Trophoblast cell (in vitro differentiated cells and primary cell): ENCODE measurements at regions not wholly inside any gene's neighbourhood (a gene's known extent, or its start where the extent isn't known, plus 50 kb on each side); places are given as distances from the start of the nearest gene placed in this dataset.

Source experiments
- DNase-seq, 2 donors: peaks; one replicate each; pipeline ENCODE4 v3.0.0-alpha.2; 2016
- H2AFZ ChIP-seq: 2 replicates; pipeline ENCODE4 v1.6.1; 2013; ENCODE audit warnings: low read length, moderate library complexity, mild to moderate bottlenecking; ENCODE audit not compliant: insufficient read depth, poor library complexity
- H2AK5ac ChIP-seq: 2 replicates; pipeline ENCODE4 v1.6.1; 2013; ENCODE audit warnings: mild to moderate bottlenecking, low read length
- H2BK120ac ChIP-seq: 2 replicates; pipeline ENCODE4 v1.6.1; 2013; ENCODE audit warnings: low read length, mild to moderate bottlenecking, moderate library complexity; ENCODE audit not compliant: insufficient read depth, poor library complexity
- H2BK12ac ChIP-seq: 2 replicates; pipeline ENCODE4 v1.6.1; 2013; ENCODE audit warnings: mild to moderate bottlenecking, low read length, moderate library complexity
- H2BK5ac ChIP-seq: 2 replicates; pipeline ENCODE4 v1.6.1; 2013; ENCODE audit warnings: low read length, low read depth, moderate library complexity, mild to moderate bottlenecking; ENCODE audit not compliant: poor library complexity
- H3K14ac ChIP-seq: 2 replicates; pipeline ENCODE4 v1.6.1; 2013; ENCODE audit warnings: mild to moderate bottlenecking, low read length
- H3K18ac ChIP-seq: 2 replicates; pipeline ENCODE4 v1.6.1; 2013; ENCODE audit warnings: mild to moderate bottlenecking, low read length
- H3K23ac ChIP-seq: 2 replicates; pipeline ENCODE4 v1.6.1; 2013; ENCODE audit warnings: low read length
- H3K27ac ChIP-seq: 2 replicates; pipeline ENCODE4 v1.5.1; 2013; ENCODE audit warnings: low read depth, mild to moderate bottlenecking, inconsistent platforms, low read length, moderate library complexity
- H3K27me3 ChIP-seq: 2 replicates; pipeline ENCODE4 v1.6.1; 2013; ENCODE audit warnings: inconsistent platforms, mild to moderate bottlenecking, low read length, moderate library complexity; ENCODE audit not compliant: insufficient read depth
- H3K36me3 ChIP-seq, 2 experiments: 1 replicate in 1 of 2; 2 replicates in 1 of 2; pipeline ENCODE4 v1.6.1; 2013; ENCODE audit warnings: low read length in 2 of 2, mild to moderate bottlenecking in 2 of 2, moderate library complexity in 1 of 2; ENCODE audit not compliant: insufficient read depth in 2 of 2, control insufficient read depth in 1 of 2
- H3K4ac ChIP-seq: 2 replicates; pipeline ENCODE4 v1.6.1; 2013; ENCODE audit warnings: low read depth, mild to moderate bottlenecking, low read length, moderate library complexity
- H3K4me1 ChIP-seq, 2 experiments: 1 replicate in 1 of 2; 2 replicates in 1 of 2; pipeline ENCODE4 v1.6.1; 2013; ENCODE audit warnings: low read length in 2 of 2, mild to moderate bottlenecking in 2 of 2, moderate library complexity in 1 of 2; ENCODE audit not compliant: insufficient read depth in 2 of 2, control insufficient read depth in 1 of 2
- H3K4me2 ChIP-seq: 2 replicates; pipeline ENCODE4 v1.6.1; 2013; ENCODE audit warnings: inconsistent platforms, mild to moderate bottlenecking, low read length, moderate library complexity
- H3K4me3 ChIP-seq: 2 replicates; pipeline ENCODE4 v1.5.1; 2013; ENCODE audit warnings: mild to moderate bottlenecking, low read depth, low read length, inconsistent platforms
- H3K79me1 ChIP-seq: one replicate; pipeline ENCODE4 v1.6.1; 2013; ENCODE audit warnings: low read length
- H3K79me2 ChIP-seq: 2 replicates; pipeline ENCODE4 v1.6.1; 2013; ENCODE audit warnings: low read length, mild to moderate bottlenecking; ENCODE audit not compliant: control insufficient read depth, insufficient read depth, poor library complexity
- H3K9ac ChIP-seq: 2 replicates; pipeline ENCODE4 v1.6.1; 2013; ENCODE audit warnings: mild to moderate bottlenecking, low read length
- H3K9me3 ChIP-seq: 2 replicates; pipeline ENCODE4 v1.6.1; 2013; ENCODE audit warnings: low read depth, mild to moderate bottlenecking, control low read depth, inconsistent platforms, low read length; ENCODE audit not compliant: insufficient read depth
- H4K12ac ChIP-seq: 2 replicates; pipeline ENCODE4 v1.6.1; 2013; ENCODE audit warnings: low read depth, mild to moderate bottlenecking, low read length, moderate library complexity
- H4K8ac ChIP-seq: 2 replicates; pipeline ENCODE4 v1.6.1; 2013; ENCODE audit warnings: low read depth, mild to moderate bottlenecking, low read length, moderate library complexity
- H4K91ac ChIP-seq: one replicate; pipeline ENCODE4 v1.6.1; 2013; ENCODE audit warnings: low read depth, mild to moderate bottlenecking, low read length, moderate library complexity
- WGBS: extraction: QIAGEN DNeasy Blood & Tissue Kit; methylation state at CpG from one replicate; pipeline ENCODE4 v1.1.7; 2013; ENCODE audit warnings: missing lambda C conversion rate; ENCODE audit not compliant: insufficient read length, insufficient coverage; ENCODE audit errors: extremely low coverage; 5-methylcytosine and 5-hydroxymethylcytosine counted together

DNA sequence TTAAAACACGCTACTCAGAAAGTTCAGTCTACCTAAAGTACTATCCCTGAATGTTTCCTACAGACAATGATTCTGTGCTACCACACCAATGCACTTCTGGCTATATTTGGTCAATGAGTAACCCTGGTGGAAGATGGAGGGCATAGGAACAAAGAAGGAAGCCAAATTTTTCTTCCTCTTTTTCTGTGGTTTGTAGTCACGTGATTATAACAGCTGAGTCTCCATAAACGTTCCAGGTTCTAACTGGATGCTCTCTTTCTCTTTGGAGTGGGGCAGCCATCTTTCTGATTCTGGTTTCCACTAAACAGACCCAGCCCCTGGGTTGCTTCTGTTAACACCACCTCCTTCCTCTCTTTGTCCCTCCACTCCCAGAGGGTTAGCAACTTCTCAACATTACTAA lies 274.9 kb downstream of the CDH11 start:
- no peak overlapping the region for H3K4me2 ChIP-seq
- no peak overlapping the region for H3K9ac ChIP-seq
- no peak overlapping the region for H3K18ac ChIP-seq
- H3K4me3 ChIP-seq: no peak overlapping the region
- no peaks in the 10 kb centered on the region for H3K27me3 ChIP-seq
- H3K4ac ChIP-seq: no peak overlapping the region
- no peak overlapping the region for H2BK5ac ChIP-seq
- no peaks in the 10 kb centered on the region for H3K79me1 ChIP-seq
- DNase-seq: no peak
- no peak overlapping the region for H4K12ac ChIP-seq
- no peak overlapping the region for H2BK120ac ChIP-seq
- H3K36me3 ChIP-seq: no peaks in the 10 kb centered on the region
- H4K91ac ChIP-seq: no peak overlapping the region
- no peak overlapping the region for H3K23ac ChIP-seq
- H2BK12ac ChIP-seq: no peak overlapping the region
- no peak overlapping the region for H2AK5ac ChIP-seq
- no peaks in the 10 kb centered on the region for H3K9me3 ChIP-seq
- H2AFZ ChIP-seq: no peak overlapping the region
- no peak overlapping the region for H3K27ac ChIP-seq
- WGBS: no CpG with 5 or more reads among the region's 3 CpGs
- H3K79me2 ChIP-seq: no peaks in the 10 kb centered on the region
- H3K14ac ChIP-seq: no peak overlapping the region
- H3K4me1 ChIP-seq: no peaks in the 10 kb centered on the region
- H4K8ac ChIP-seq: no peak overlapping the region

DNA sequence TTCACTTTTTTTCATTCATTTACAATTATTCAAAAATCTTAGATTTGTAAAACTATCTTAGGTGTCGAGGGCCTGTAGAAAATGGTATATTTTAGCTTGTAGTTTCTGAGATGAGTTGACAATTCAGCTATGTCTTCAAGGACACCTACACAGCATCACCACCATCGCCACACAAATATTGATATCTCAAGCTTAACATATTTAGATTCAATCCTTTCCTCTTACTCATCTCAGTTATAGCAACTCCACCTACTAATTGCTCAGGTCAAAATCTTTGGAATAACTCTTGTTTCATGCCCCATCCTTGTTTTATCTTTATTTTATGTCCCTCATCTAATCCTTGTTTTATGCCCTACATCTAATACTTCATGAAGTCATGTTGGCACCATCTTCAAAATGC lies 276.8 kb downstream of the CDH11 start:
- Histone ChIP-seq H3K36me3 (no peaks in the 10 kb centered on the region), H3K14ac (no peak overlapping the region)

DNA sequence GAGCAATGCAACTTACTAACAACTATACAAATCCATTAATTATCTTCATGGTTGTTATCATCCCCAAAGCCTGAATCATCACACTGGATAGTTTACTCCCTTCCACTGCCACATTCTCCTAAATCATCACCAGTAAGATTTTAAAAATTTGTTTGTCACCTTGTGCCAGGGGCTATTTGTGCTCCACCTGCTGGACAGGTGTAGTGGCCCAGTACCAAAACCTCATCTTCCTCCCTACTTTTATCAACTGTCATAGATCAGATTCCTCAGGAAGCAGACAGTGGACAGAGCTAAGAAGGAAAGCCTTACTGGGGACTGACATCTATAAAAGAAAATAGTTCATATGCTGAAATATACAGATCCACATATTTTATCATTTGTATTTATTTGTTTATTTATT lies 280.4 kb downstream of the CDH11 start:
- H2BK5ac ChIP-seq: no peak overlapping the region
- DNase-seq: no peak
- no peaks in the 10 kb centered on the region for H3K79me1 ChIP-seq
- no peaks in the 10 kb centered on the region for H3K36me3 ChIP-seq
- no peak overlapping the region for H3K18ac ChIP-seq
- H2AFZ ChIP-seq: no peak overlapping the region
- no peak overlapping the region for H3K9ac ChIP-seq
- H4K91ac ChIP-seq: no peak overlapping the region
- H3K4me3 ChIP-seq: no peak overlapping the region
- no peak overlapping the region for H4K12ac ChIP-seq
- H4K8ac ChIP-seq: no peak overlapping the region
- H3K23ac ChIP-seq: no peak overlapping the region
- H3K4ac ChIP-seq: no peak overlapping the region
- H3K4me1 ChIP-seq: no peaks in the 10 kb centered on the region
- H3K4me2 ChIP-seq: no peak overlapping the region
- H2BK12ac ChIP-seq: no peak overlapping the region
- H3K14ac ChIP-seq: no peak overlapping the region
- H2AK5ac ChIP-seq: no peak overlapping the region
- no peak overlapping the region for H3K27ac ChIP-seq
- H3K79me2 ChIP-seq: no peaks in the 10 kb centered on the region
- H3K9me3 ChIP-seq: no peaks in the 10 kb centered on the region
- H3K27me3 ChIP-seq: no peaks in the 10 kb centered on the region
- no peak overlapping the region for H2BK120ac ChIP-seq

More for the DNA sequence above, 276.8 kb downstream of the CDH11 start:
- Histone ChIP-seq H2BK12ac (no peak overlapping the region), H3K18ac (no peak overlapping the region), H2AFZ (no peak overlapping the region), H3K79me1 (no peaks in the 10 kb centered on the region), H4K8ac (no peak overlapping the region), H3K4me2 (no peak overlapping the region), H2BK120ac (no peak overlapping the region), H3K23ac (no peak overlapping the region), H3K9ac (no peak overlapping the region), H3K27me3 (no peaks in the 10 kb centered on the region), H3K4ac (no peak overlapping the region), H3K79me2 (no peaks in the 10 kb centered on the region), H4K91ac (no peak overlapping the region), H3K9me3 (no peaks in the 10 kb centered on the region), H2BK5ac (no peak overlapping the region), H3K4me1 (no peaks in the 10 kb centered on the region), H3K27ac (no peak overlapping the region), H2AK5ac (no peak overlapping the region), H3K4me3 (no peak overlapping the region), H4K12ac (no peak overlapping the region)
- DNase-seq: no peak
- WGBS: no CpG with 5 or more reads among the region's 2 CpGs

DNA sequence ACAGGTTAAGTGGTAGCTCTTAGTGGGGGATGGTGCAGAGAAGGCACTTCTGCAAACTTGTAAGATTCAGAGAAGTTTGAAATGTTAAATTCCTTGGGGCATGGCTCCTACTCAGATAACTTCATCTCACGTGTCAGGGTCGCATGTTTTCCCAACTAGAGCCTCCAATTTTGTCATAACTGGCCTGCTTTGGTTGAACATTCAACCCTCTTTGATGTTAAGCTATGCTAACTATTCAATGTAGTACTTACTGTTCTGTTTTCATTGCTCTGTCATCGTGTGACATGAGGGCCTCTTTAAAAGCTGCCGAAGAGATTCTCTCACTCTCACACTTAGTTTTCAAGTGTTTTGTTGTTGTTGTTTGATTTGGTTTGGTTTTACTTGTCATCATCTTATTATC lies 280.8 kb downstream of the CDH11 start:
- H4K91ac ChIP-seq: no peak overlapping the region
- H4K8ac ChIP-seq: no peak overlapping the region
- no peak overlapping the region for H3K18ac ChIP-seq
- H4K12ac ChIP-seq: no peak overlapping the region
- H2BK120ac ChIP-seq: no peak overlapping the region
- H3K9ac ChIP-seq: no peak overlapping the region
- no peaks in the 10 kb centered on the region for H3K79me2 ChIP-seq
- H2AK5ac ChIP-seq: no peak overlapping the region
- no peaks in the 10 kb centered on the region for H3K4me1 ChIP-seq
- H3K14ac ChIP-seq: no peak overlapping the region
- no peak for DNase-seq
- H3K9me3 ChIP-seq: no peaks in the 10 kb centered on the region
- H3K4me2 ChIP-seq: no peak overlapping the region
- no peak overlapping the region for H2BK5ac ChIP-seq
- no peak overlapping the region for H2AFZ ChIP-seq
- no peak overlapping the region for H3K4me3 ChIP-seq
- H3K36me3 ChIP-seq: no peaks in the 10 kb centered on the region
- H2BK12ac ChIP-seq: no peak overlapping the region
- H3K27me3 ChIP-seq: no peaks in the 10 kb centered on the region
- H3K23ac ChIP-seq: no peak overlapping the region
- H3K27ac ChIP-seq: no peak overlapping the region
- WGBS: no CpG with 5 or more reads among the region's 4 CpGs
- H3K79me1 ChIP-seq: no peaks in the 10 kb centered on the region
- H3K4ac ChIP-seq: no peak overlapping the region

DNA sequence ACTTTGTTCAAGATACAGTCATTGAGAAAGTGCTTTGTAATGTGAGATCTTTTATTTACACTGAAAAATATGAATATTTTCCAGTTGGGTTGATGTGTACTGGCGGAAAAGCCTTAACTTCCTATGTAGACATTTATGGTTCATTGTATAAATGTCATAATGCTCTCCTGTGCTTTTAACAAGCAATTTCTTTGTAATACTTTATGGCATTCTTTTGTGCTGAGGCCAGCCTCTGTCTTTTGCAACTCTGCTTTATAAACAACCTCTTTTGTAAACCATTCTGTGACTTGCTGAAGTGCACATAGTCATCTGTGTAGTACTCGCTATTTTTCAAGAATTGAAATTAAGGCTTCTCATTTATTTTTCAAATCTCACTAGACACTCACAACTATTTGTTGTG lies 291.2 kb downstream of the CDH11 start:
- no peak overlapping the region for H3K9ac ChIP-seq
- H2BK120ac ChIP-seq: no peak overlapping the region
- H3K4me1 ChIP-seq: no peaks in the 10 kb centered on the region
- H3K23ac ChIP-seq: no peak overlapping the region
- peaks cover 6% of the 10 kb centered on the region for H3K9me3 ChIP-seq
- H3K27ac ChIP-seq: no peak overlapping the region
- no peak for DNase-seq
- no peak overlapping the region for H3K4me3 ChIP-seq
- no peak overlapping the region for H2AK5ac ChIP-seq
- no peak overlapping the region for H4K12ac ChIP-seq
- H3K14ac ChIP-seq: no peak overlapping the region
- no peak overlapping the region for H4K91ac ChIP-seq
- no peaks in the 10 kb centered on the region for H3K27me3 ChIP-seq
- no peak overlapping the region for H2AFZ ChIP-seq
- H2BK5ac ChIP-seq: no peak overlapping the region
- no peak overlapping the region for H2BK12ac ChIP-seq
- no peak overlapping the region for H3K4me2 ChIP-seq
- H3K4ac ChIP-seq: no peak overlapping the region
- H3K18ac ChIP-seq: no peak overlapping the region
- H3K79me1 ChIP-seq: no peaks in the 10 kb centered on the region
- H3K79me2 ChIP-seq: no peaks in the 10 kb centered on the region
- no peaks in the 10 kb centered on the region for H3K36me3 ChIP-seq
- no CpG with 5 or more reads among the region's 2 CpGs for WGBS
- no peak overlapping the region for H4K8ac ChIP-seq
